ENCODE measurements at regions not wholly inside any gene's neighbourhood (a gene's known extent, or its start where the extent isn't known, plus 50 kb on each side); places are given as distances from the start of the nearest gene placed in this dataset.

- TF ChIP-seq SMAD4 (CRISPR knock-in tag; IDR thresholded peaks at IDR 0.05) (no peak), CTCF (IDR thresholded peaks at IDR 0.05) (no peak), PREB (CRISPR knock-in tag; IDR thresholded peaks at IDR 0.05; ENCODE audit: borderline replicate concordance) (no peak), ESRRA (CRISPR knock-in tag; IDR thresholded peaks at IDR 0.05; ENCODE audit: borderline replicate concordance) (no peak), SP1 (CRISPR knock-in tag; conservative IDR thresholded peaks at IDR 0.05) (no peak), ZNF281 (CRISPR knock-in tag; IDR thresholded peaks at IDR 0.05) (no peak), ZBTB43 (CRISPR knock-in tag; IDR thresholded peaks at IDR 0.05) (no peak), JAZF1 (CRISPR knock-in tag; IDR thresholded peaks at IDR 0.05) (no peak), MLX (CRISPR knock-in tag; IDR thresholded peaks at IDR 0.05) (no peak), USF2 (CRISPR knock-in tag; IDR thresholded peaks at IDR 0.05) (no peak), CBFB (CRISPR knock-in tag; IDR thresholded peaks at IDR 0.05; ENCODE audit: low read depth) (no peak), E2F4 (CRISPR knock-in tag; IDR thresholded peaks at IDR 0.05; ENCODE audit: borderline replicate concordance, low read depth) (no peak)
These were observed 233.6 kb downstream of the KLF12 start for GRCh38 chr13:73900591-73900990.

All from WTC11 (cell line).